Hepatocyte (in vitro differentiated cells): ENCODE measurements at regions not wholly inside any gene's neighbourhood (a gene's known extent, or its start where the extent isn't known, plus 50 kb on each side); places are given as distances from the start of the nearest gene placed in this dataset.

ENCODE experiments used
- DNase-seq: peaks from one replicate; pipeline ENCODE4 v3.0.0-alpha.2; 2016; ENCODE audit warnings: low spot score
- H2AFZ ChIP-seq: fragments of 200-600 bp; sonication (generic); 2 replicates; pipeline ENCODE4 v1.6.0; 2016; ENCODE audit warnings: antibody characterized with exemption, mild to moderate bottlenecking
- H3K27ac ChIP-seq: fragments of 200-600 bp; sonication (generic); 2 replicates; pipeline ENCODE4 v1.5.1; 2016; ENCODE audit warnings: mild to moderate bottlenecking
- H3K27me3 ChIP-seq: fragments of 200-600 bp; sonication (generic); 2 replicates; pipeline ENCODE4 v1.6.1; 2016
- H3K36me3 ChIP-seq: fragments of 200-600 bp; sonication (generic); replicated peaks from 2 replicates; pipeline ENCODE4 v1.5.1; 2016; ENCODE audit warnings: low read depth; ENCODE audit not compliant: insufficient read depth
- H3K4me1 ChIP-seq: fragments of 200-600 bp; sonication (generic); 2 replicates; pipeline ENCODE4 v1.5.1; 2016; ENCODE audit warnings: mild to moderate bottlenecking, moderate library complexity; ENCODE audit not compliant: insufficient read depth
- H3K4me2 ChIP-seq: fragments of 200-600 bp; sonication (generic); 2 replicates; pipeline ENCODE4 v1.6.0; 2016
- H3K4me3 ChIP-seq: fragments of 200-600 bp; sonication (generic); 2 replicates; pipeline ENCODE4 v1.5.1; 2016; ENCODE audit warnings: mild to moderate bottlenecking
- H3K79me2 ChIP-seq: fragments of 200-600 bp; sonication (generic); 2 replicates; pipeline ENCODE4 v1.6.0; 2017; ENCODE audit warnings: mild to moderate bottlenecking
- H3K9me2 ChIP-seq: fragments of 200-600 bp; sonication (generic); replicated peaks from 2 replicates; pipeline ENCODE4 v1.6.0; 2017; ENCODE audit warnings: mild to moderate bottlenecking; ENCODE audit not compliant: insufficient read depth
- H3K9me3 ChIP-seq: fragments of 200-600 bp; sonication (generic); 2 replicates; pipeline ENCODE4 v1.5.1; 2016; ENCODE audit warnings: low read depth, mild to moderate bottlenecking
- H4K20me1 ChIP-seq: fragments of 200-600 bp; sonication (generic); 2 replicates; pipeline ENCODE4 v1.6.0; 2016; ENCODE audit warnings: mild to moderate bottlenecking; ENCODE audit not compliant: insufficient read depth, poor library complexity, severe bottlenecking
- CTCF ChIP-seq: fragments of 200-600 bp; sonication (generic); IDR thresholded peaks from 2 replicates; pipeline ENCODE4 v1.5.1; 2016; ENCODE audit warnings: antibody characterized with exemption, mild to moderate bottlenecking; ENCODE audit not compliant: poor library complexity
- EZH2 ChIP-seq: fragments of 200-600 bp; sonication (generic); IDR thresholded peaks from 2 replicates; pipeline ENCODE4 v1.6.1; 2016; ENCODE audit warnings: antibody characterized with exemption, mild to moderate bottlenecking, borderline replicate concordance
- EZH2phosphoT487 ChIP-seq: fragments of 200-600 bp; sonication (generic); IDR thresholded peaks from one replicate; pipeline ENCODE4 v1.6.1; 2018; ENCODE audit warnings: antibody characterized with exemption, mild to moderate bottlenecking, low read depth, moderate library complexity; ENCODE audit not compliant: unreplicated experiment, severe bottlenecking
- WGBS: methylation state at CpG from one replicate; pipeline ENCODE4 v1.1.6; 2016; ENCODE audit warnings: low lambda C conversion rate; ENCODE audit errors: missing lambda C conversion rate; 5-methylcytosine and 5-hydroxymethylcytosine counted together

GRCh38 chr5:91978221-91978882, 595.2 kb upstream of the ARRDC3 start:
- Histone ChIP-seq H4K20me1 (no peaks in the 10 kb centered on the region), H2AFZ (no peak overlapping the region), H3K27ac (no peak overlapping the region), H3K4me1 (no peaks in the 10 kb centered on the region), H3K4me2 (no peak overlapping the region), H3K9me2 (no peaks in the 10 kb centered on the region), H3K4me3 (no peak overlapping the region), H3K79me2 (no peaks in the 10 kb centered on the region), H3K36me3 (no peaks in the 10 kb centered on the region), H3K27me3 (no peaks in the 10 kb centered on the region), H3K9me3 (no peaks in the 10 kb centered on the region)
- 99% methylated on average over 2 of the region's 2 CpGs for WGBS
- DNase-seq: no peak
- TF ChIP-seq EZH2phosphoT487 (no peak), EZH2 (no peak), CTCF (no peak)

GRCh38 chr5:91977579-91977978, 594.5 kb upstream of the ARRDC3 start:
- Histone ChIP-seq H3K9me2 (no peaks in the 10 kb centered on the region), H3K9me3 (no peaks in the 10 kb centered on the region), H3K36me3 (no peaks in the 10 kb centered on the region), H3K4me1 (no peaks in the 10 kb centered on the region), H3K4me2 (no peak overlapping the region), H3K4me3 (no peak overlapping the region), H3K79me2 (no peaks in the 10 kb centered on the region), H3K27me3 (no peaks in the 10 kb centered on the region), H3K27ac (no peak overlapping the region), H4K20me1 (no peaks in the 10 kb centered on the region), H2AFZ (no peak overlapping the region)
- no peak for DNase-seq
- TF ChIP-seq EZH2phosphoT487 (no peak), CTCF (no peak), EZH2 (no peak)

GRCh38 chr5:91976451-91976850, 593.3 kb upstream of the ARRDC3 start:
- Histone ChIP-seq H3K9me2 (no peaks in the 10 kb centered on the region), H4K20me1 (no peaks in the 10 kb centered on the region), H3K79me2 (no peaks in the 10 kb centered on the region), H3K36me3 (no peaks in the 10 kb centered on the region), H2AFZ (no peak overlapping the region), H3K4me1 (no peaks in the 10 kb centered on the region), H3K4me3 (no peak overlapping the region), H3K27me3 (no peaks in the 10 kb centered on the region), H3K4me2 (no peak overlapping the region), H3K9me3 (no peaks in the 10 kb centered on the region), H3K27ac (no peak overlapping the region)
- no peak for DNase-seq
- WGBS: 72% methylated on average over 3 of the region's 3 CpGs
- TF ChIP-seq EZH2phosphoT487: no peak
- no peak for TF ChIP-seq CTCF
- no peak for TF ChIP-seq EZH2

- H3K9me2 ChIP-seq: no peaks in the 10 kb centered on the region
- H3K79me2 ChIP-seq: no peaks in the 10 kb centered on the region
- H3K9me3 ChIP-seq: no peaks in the 10 kb centered on the region
- H3K4me3 ChIP-seq: no peak overlapping the region
- no peaks in the 10 kb centered on the region for H3K27me3 ChIP-seq
- no peaks in the 10 kb centered on the region for H3K36me3 ChIP-seq
- no peak for TF ChIP-seq CTCF
- H3K4me1 ChIP-seq: no peaks in the 10 kb centered on the region
- WGBS: 89% methylated on average over 1 of the region's 1 CpG
- no peak overlapping the region for H2AFZ ChIP-seq
- H3K4me2 ChIP-seq: no peak overlapping the region
- no peak for DNase-seq
- H3K27ac ChIP-seq: no peak overlapping the region
- H4K20me1 ChIP-seq: no peaks in the 10 kb centered on the region
These were observed 580.0 kb upstream of the ARRDC3 start for GRCh38 chr5:91963166-91963565.
